ENCODE measurements at regions not wholly inside any gene's neighbourhood (a gene's known extent, or its start where the extent isn't known, plus 50 kb on each side); places are given as distances from the start of the nearest gene placed in this dataset.

- no peak overlapping the region for H3K27ac Mint-ChIP-seq (ENCODE audit: low read depth, unreplicated experiment)
- H3K4me3 Mint-ChIP-seq (ENCODE audit: unreplicated experiment) = no peak overlapping the region
- intact Hi-C loops (cut with micrococcal nuclease) = no loop called here
- ChIA-PET CTCF (interaction anchor here (0.8 kb wide), 1 partner anchor 666 kb away, joined by 3 read pairs; no protein-coding TSS in a partner anchor), POLR2A (no interaction called here)
- BruUV-seq (replicated peaks) = no TSS peak
- peaks cover 9% of the 10 kb centered on the region for H3K4me1 Mint-ChIP-seq (ENCODE audit: insufficient read depth, unreplicated experiment)
- TF ChIP-seq CTCF (IDR thresholded peaks at IDR 0.05; ENCODE audit: unreplicated experiment) = no peak
- H3K36me3 Mint-ChIP-seq (ENCODE audit: insufficient read depth, unreplicated experiment) = no peaks in the 10 kb centered on the region
- DNase-seq (ENCODE audit: unreplicated experiment) = no peak
- H3K9me3 Mint-ChIP-seq (ENCODE audit: unreplicated experiment) = no peaks in the 10 kb centered on the region
- H3K27me3 Mint-ChIP-seq (ENCODE audit: insufficient read depth, unreplicated experiment) = no peaks in the 10 kb centered on the region
Observed at GRCh38 chr5:158484150-158484549, 615.6 kb downstream of the EBF1 start.

GRCh38 chr5:158483281-158483860, 616.3 kb downstream of the EBF1 start:
- Mint-ChIP-seq H3K4me1 (ENCODE audit: insufficient read depth, unreplicated experiment) (peaks cover 9% of the 10 kb centered on the region), H3K4me3 (ENCODE audit: unreplicated experiment) (no peak overlapping the region), H3K9me3 (ENCODE audit: unreplicated experiment) (no peaks in the 10 kb centered on the region), H3K27me3 (ENCODE audit: insufficient read depth, unreplicated experiment) (no peaks in the 10 kb centered on the region), H3K36me3 (ENCODE audit: insufficient read depth, unreplicated experiment) (no peaks in the 10 kb centered on the region), H3K27ac (ENCODE audit: low read depth, unreplicated experiment) (no peak overlapping the region)
- CTCF ChIA-PET = interaction anchor here (0.6 kb wide), 1 partner anchor 641 kb away, joined by 3 read pairs; no protein-coding TSS in a partner anchor
- no peak for DNase-seq (ENCODE audit: unreplicated experiment)
- no peak for TF ChIP-seq CTCF (IDR thresholded peaks at IDR 0.05; ENCODE audit: unreplicated experiment)
- BruUV-seq (replicated peaks) = no TSS peak
- POLR2A ChIA-PET = interaction anchor here (0.6 to 1.1 kb wide), 2 partner anchors 16 to 185 kb away, joined by 3 to 4 read pairs; no protein-coding TSS in a partner anchor
- intact Hi-C loops (cut with micrococcal nuclease) = no loop called here

- TF ChIP-seq CTCF (IDR thresholded peaks at IDR 0.05; ENCODE audit: unreplicated experiment) = no peak
- no peaks in the 10 kb centered on the region for H3K27me3 Mint-ChIP-seq (ENCODE audit: insufficient read depth, unreplicated experiment)
- intact Hi-C loops (cut with micrococcal nuclease) = no loop called here
- H3K36me3 Mint-ChIP-seq (ENCODE audit: insufficient read depth, unreplicated experiment) = no peaks in the 10 kb centered on the region
- ChIA-PET CTCF (no interaction called here), POLR2A (no interaction called here)
- H3K27ac Mint-ChIP-seq (ENCODE audit: low read depth, unreplicated experiment) = no peak overlapping the region
- H3K9me3 Mint-ChIP-seq (ENCODE audit: unreplicated experiment) = no peaks in the 10 kb centered on the region
- H3K4me1 Mint-ChIP-seq (ENCODE audit: insufficient read depth, unreplicated experiment) = peaks cover 9% of the 10 kb centered on the region
- no peak for DNase-seq (ENCODE audit: unreplicated experiment)
- no peak overlapping the region for H3K4me3 Mint-ChIP-seq (ENCODE audit: unreplicated experiment)
- no TSS peak for BruUV-seq (replicated peaks)
Observed at GRCh38 chr5:158482125-158482524, 617.6 kb downstream of the EBF1 start.

- Mint-ChIP-seq H3K4me3 (ENCODE audit: unreplicated experiment) (no peak overlapping the region), H3K4me1 (ENCODE audit: insufficient read depth, unreplicated experiment) (no peaks in the 10 kb centered on the region), H3K36me3 (ENCODE audit: insufficient read depth, unreplicated experiment) (no peaks in the 10 kb centered on the region), H3K9me3 (ENCODE audit: unreplicated experiment) (no peaks in the 10 kb centered on the region), H3K27ac (ENCODE audit: low read depth, unreplicated experiment) (no peak overlapping the region), H3K27me3 (ENCODE audit: insufficient read depth, unreplicated experiment) (no peaks in the 10 kb centered on the region)
- DNase-seq (ENCODE audit: unreplicated experiment) = no peak
- no peak for TF ChIP-seq CTCF (IDR thresholded peaks at IDR 0.05; ENCODE audit: unreplicated experiment)
- intact Hi-C loops (cut with micrococcal nuclease) = no loop called here
- BruUV-seq (replicated peaks) = no TSS peak
- ChIA-PET CTCF (interaction anchor here (0.6 to 1.6 kb wide), 3 partner anchors 12 to 307 kb away, joined by 3 to 5 read pairs (median 3); no protein-coding TSS in a partner anchor), POLR2A (interaction anchor here (1.0 to 1.6 kb wide), 3 partner anchors 10 to 14 kb away, joined by 3 to 5 read pairs (median 3); no protein-coding TSS in a partner anchor)
Observed at GRCh38 chr5:158478139-158478538, 619.2 kb upstream of the CLINT1 start.
